Transverse colon (tissue), 4 donors: ENCODE measurements at regions not wholly inside any gene's neighbourhood (a gene's known extent, or its start where the extent isn't known, plus 50 kb on each side); places are given as distances from the start of the nearest gene placed in this dataset.

Source experiments
- POLR2A ChIP-seq: fragments of 450-650 bp; IDR thresholded peaks from one replicate; pipeline ENCODE4 v1.6.1; 2016; ENCODE audit warnings: antibody characterized with exemption, mild to moderate bottlenecking, moderate library complexity
- POLR2AphosphoS5 ChIP-seq, 3 donors: sonication (generic); formaldehyde crosslinking; IDR thresholded peaks; one replicate each; pipeline ENCODE4 v1.6.1; 2016; ENCODE audit warnings: antibody characterized with exemption in 3 of 3
- TF ChIP-seq, protein P1 (sequence below), 5 experiments: fragments of 200-600 bp in 3 of 5; fragments of 450-650 bp in 2 of 5; sonication (generic) in 3 of 5; IDR thresholded peaks; 1 replicate in 2 of 5; 2 replicates in 3 of 5; pipeline ENCODE4 v1.5.1; 2016 to 2017; ENCODE audit warnings: antibody characterized with exemption in 5 of 5, inconsistent platforms in 3 of 5, mild to moderate bottlenecking in 2 of 5, moderate library complexity in 1 of 5

DNA sequence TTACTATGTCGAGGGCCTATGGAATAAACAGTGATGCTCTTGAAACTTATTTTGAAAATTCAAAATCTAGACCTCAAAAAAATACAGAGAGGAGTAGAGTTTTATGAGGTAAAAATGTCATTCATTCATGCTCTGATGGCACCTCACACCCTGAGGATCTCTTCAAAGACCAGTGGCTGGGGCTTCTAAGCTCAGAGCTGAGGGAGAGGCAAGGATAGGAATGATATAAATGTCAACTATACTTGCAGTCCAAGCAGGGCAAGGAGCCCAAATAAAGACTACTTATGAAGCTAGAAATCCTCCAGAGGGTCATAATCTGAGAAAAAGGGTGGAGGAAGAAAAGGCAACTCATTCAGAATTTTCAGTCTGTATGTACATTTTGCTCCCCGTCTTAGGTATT, 136.7 kb upstream of the CARMIL1 start:
- no peak for TF ChIP-seq POLR2A
- TF ChIP-seq, protein P1, sequence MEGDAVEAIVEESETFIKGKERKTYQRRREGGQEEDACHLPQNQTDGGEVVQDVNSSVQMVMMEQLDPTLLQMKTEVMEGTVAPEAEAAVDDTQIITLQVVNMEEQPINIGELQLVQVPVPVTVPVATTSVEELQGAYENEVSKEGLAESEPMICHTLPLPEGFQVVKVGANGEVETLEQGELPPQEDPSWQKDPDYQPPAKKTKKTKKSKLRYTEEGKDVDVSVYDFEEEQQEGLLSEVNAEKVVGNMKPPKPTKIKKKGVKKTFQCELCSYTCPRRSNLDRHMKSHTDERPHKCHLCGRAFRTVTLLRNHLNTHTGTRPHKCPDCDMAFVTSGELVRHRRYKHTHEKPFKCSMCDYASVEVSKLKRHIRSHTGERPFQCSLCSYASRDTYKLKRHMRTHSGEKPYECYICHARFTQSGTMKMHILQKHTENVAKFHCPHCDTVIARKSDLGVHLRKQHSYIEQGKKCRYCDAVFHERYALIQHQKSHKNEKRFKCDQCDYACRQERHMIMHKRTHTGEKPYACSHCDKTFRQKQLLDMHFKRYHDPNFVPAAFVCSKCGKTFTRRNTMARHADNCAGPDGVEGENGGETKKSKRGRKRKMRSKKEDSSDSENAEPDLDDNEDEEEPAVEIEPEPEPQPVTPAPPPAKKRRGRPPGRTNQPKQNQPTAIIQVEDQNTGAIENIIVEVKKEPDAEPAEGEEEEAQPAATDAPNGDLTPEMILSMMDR (IDR thresholded peaks at IDR 0.05) = no peak
- TF ChIP-seq POLR2AphosphoS5 (IDR thresholded peaks at IDR 0.05) = no peak
